K562 (cell line): ENCODE measurements at regions not wholly inside any gene's neighbourhood (a gene's known extent, or its start where the extent isn't known, plus 50 kb on each side); places are given as distances from the start of the nearest gene placed in this dataset.

ENCODE experiments used
- ATAC-seq: fragments of 200-7000 bp; cut with Tn5 transposase; 3 replicates; pipeline ENCODE4 v1.9.1; 2020; ENCODE audit warnings: moderate library complexity
- BruUV-seq: library from RNA; stranded (reverse); fragments of 400-500 nt; replicated peaks from 2 replicates; lab custom pipeline; 2021; lab: Mats Ljungman, UMichigan
- CTCF ChIA-PET: fragments of 300-600 bp; formaldehyde crosslinking; extraction: SDS; loops from one replicate; lab custom pipeline; 2021; ENCODE audit warnings: low intra/inter-chr PET ratio; lab: Yijun Ruan, JAX
- POLR2A ChIA-PET: fragments of 300-600, 350-650 bp; sonication (Branson Sonifier 250); formaldehyde crosslinking; extraction: SDS; loops from one replicate; lab custom pipeline; 2021; ENCODE audit warnings: antibody characterized with exemption, inconsistent platforms; lab: Yijun Ruan, JAX
- DNase-seq, 4 experiments: peaks; one replicate each; pipeline versions ENCODE4 v3.0.0 to v3.0.0-alpha.2; 2011 to 2018; ENCODE audit warnings: low spot score in 3 of 4, mixed read lengths in 3 of 4; ENCODE audit errors: extremely low read depth in 1 of 4
- FAIRE-seq: peaks from 2 replicates; lab custom pipeline; 2011; peaks lifted over from hg19 to GRCh38; lab: Jason Lieb, UNC
- H2AFZ ChIP-seq: 2 replicates; pipeline ENCODE4 v1.6.0; 2011; ENCODE audit warnings: low read depth, low read length, control low read depth, inconsistent platforms
- H3K27ac ChIP-seq: fragments of 200-600 bp; 3 replicates; pipeline ENCODE4 v1.8.0; 2011; ENCODE audit warnings: low read depth, mild to moderate bottlenecking, control low read depth, inconsistent platforms, low read length, moderate library complexity, mixed read lengths; ENCODE audit errors: extremely low read depth
- H3K27me3 ChIP-seq, 2 experiments: fragments of 300-600 bp in 1 of 2; 2 replicates in 1 of 2; 3 replicates in 1 of 2; pipeline versions ENCODE4 v1.6.0 to v1.8.0; 2011; ENCODE audit warnings: inconsistent platforms in 2 of 2, low read length in 2 of 2, mild to moderate bottlenecking in 1 of 2, mixed read lengths in 1 of 2, moderate library complexity in 1 of 2; ENCODE audit not compliant: control insufficient read depth in 2 of 2, insufficient read depth in 2 of 2
- H3K36me3 ChIP-seq: fragments of 300-600 bp; 3 replicates; pipeline ENCODE4 v1.8.0; 2011; ENCODE audit warnings: mild to moderate bottlenecking, low read length, inconsistent platforms; ENCODE audit not compliant: control insufficient read depth, insufficient read depth
- H3K4me1 ChIP-seq, 2 experiments: fragments of 200-600 bp in 1 of 2; replicated peaks in 1 of 2; 2 replicates in 1 of 2; 3 replicates in 1 of 2; pipeline versions ENCODE4 v1.5.1 to v1.8.0; 2011; ENCODE audit warnings: inconsistent platforms in 2 of 2, low read length in 2 of 2, mild to moderate bottlenecking in 1 of 2, mixed read lengths in 1 of 2, moderate library complexity in 1 of 2; ENCODE audit not compliant: control insufficient read depth in 2 of 2, insufficient read depth in 2 of 2
- H3K4me2 ChIP-seq: 2 replicates; pipeline ENCODE4 v1.6.1; 2011; ENCODE audit warnings: low read length, control low read depth, inconsistent platforms, mixed read lengths; ENCODE audit not compliant: insufficient read depth
- H3K4me3 ChIP-seq: fragments of 200-600 bp; sonication (generic), shearing (Covaris generic); 2 replicates; pipeline ENCODE4 v1.5.1; 2016; ENCODE audit warnings: control low read depth, inconsistent platforms
- H3K79me2 ChIP-seq: fragments of 200-600 bp; 3 replicates; pipeline ENCODE4 v1.8.0; 2011; ENCODE audit warnings: low read length, inconsistent platforms; ENCODE audit not compliant: control insufficient read depth, insufficient read depth
- H3K9ac ChIP-seq, 2 experiments: 2 replicates each; pipeline versions ENCODE4 v1.6.0 to v1.6.1; 2011; ENCODE audit warnings: low read depth in 2 of 2, low read length in 2 of 2, control low read depth in 1 of 2, inconsistent platforms in 1 of 2, mild to moderate bottlenecking in 1 of 2, mixed read lengths in 1 of 2; ENCODE audit not compliant: insufficient read depth in 1 of 2
- H3K9me1 ChIP-seq: one replicate; pipeline ENCODE4 v1.6.0; 2011; ENCODE audit warnings: inconsistent platforms, mild to moderate bottlenecking, low read length, moderate library complexity; ENCODE audit not compliant: control insufficient read depth, insufficient read depth
- H3K9me3 ChIP-seq: replicated peaks from 2 replicates; pipeline ENCODE4 v1.5.1; 2011; ENCODE audit warnings: low read depth, low read length, inconsistent platforms; ENCODE audit not compliant: control insufficient read depth, insufficient read depth
- H4K20me1 ChIP-seq: replicated peaks from 2 replicates; pipeline ENCODE4 v1.6.1; 2011; ENCODE audit warnings: low read length, inconsistent platforms, mixed read lengths; ENCODE audit not compliant: control insufficient read depth, insufficient read depth
- COPS2 ChIP-seq: fragments of 450-650 bp; conservative IDR thresholded peaks from 2 replicates; pipeline ENCODE4 v1.6.1; 2016; ENCODE audit warnings: mild to moderate bottlenecking, moderate library complexity
- FOXO4 ChIP-seq: fragments of 450-650 bp; formaldehyde crosslinking; IDR thresholded peaks from 2 replicates; pipeline ENCODE4 v1.4.0; 2020; ENCODE audit warnings: mild to moderate bottlenecking, moderate library complexity
- HCFC1 ChIP-seq: IDR thresholded peaks from 2 replicates; pipeline ENCODE4 v1.6.1; 2012; ENCODE audit warnings: low read depth, low read length, improper control_type of control experiment
- HNRNPH1 ChIP-seq: fragments of 200-400 bp; formaldehyde crosslinking; optimal IDR thresholded peaks from 2 replicates; pipeline ENCODE3; 2017; ENCODE audit warnings: low read depth, mild to moderate bottlenecking, low read length, moderate library complexity
- KLF6 ChIP-seq: fragments of 250-450 bp; sonication (Bioruptor Pico); IDR thresholded peaks from 2 replicates; pipeline ENCODE4 v1.4.0; 2020; ENCODE audit warnings: mild to moderate bottlenecking, moderate library complexity, borderline replicate concordance
- MAFF ChIP-seq: IDR thresholded peaks from 2 replicates; pipeline ENCODE4 v1.6.1; 2012; ENCODE audit warnings: low read length, improper control_type of control experiment
- POLR2H ChIP-seq: IDR thresholded peaks from 2 replicates; pipeline ENCODE4 v1.6.1; 2016; ENCODE audit warnings: missing genetic modification characterization, low read depth, mild to moderate bottlenecking, control low read depth, missing compliant biosample characterization, moderate library complexity
- RHOXF2B ChIP-seq: fragments of 250-450 bp; sonication (Bioruptor Pico); conservative IDR thresholded peaks from 2 replicates; pipeline ENCODE4 v1.5.1; 2021
- SAFB2 ChIP-seq: fragments of 200-400 bp; formaldehyde crosslinking; IDR thresholded peaks from 2 replicates; pipeline ENCODE4 v1.6.1; 2018; ENCODE audit warnings: borderline replicate concordance, low read length, low read depth, moderate library complexity; ENCODE audit not compliant: severe bottlenecking
- TGIF2 ChIP-seq: sonication (generic); formaldehyde crosslinking; IDR thresholded peaks from 2 replicates; pipeline ENCODE4 v1.8.1; 2022; ENCODE audit warnings: mild to moderate bottlenecking, missing genetic modification reagents, moderate library complexity
- ZEB2 ChIP-seq: fragments of 450-650 bp; IDR thresholded peaks from 2 replicates; pipeline ENCODE4 v1.6.1; 2016
- ZNF592 ChIP-seq: fragments of 450-650 bp; IDR thresholded peaks from 2 replicates; pipeline ENCODE4 v1.6.1; 2017; ENCODE audit warnings: antibody characterized with exemption, mild to moderate bottlenecking
- ZNF707 ChIP-seq: fragments of 250-450 bp; sonication (Bioruptor Pico); conservative IDR thresholded peaks from 2 replicates; pipeline ENCODE4 v1.8.0; 2022; ENCODE audit warnings: inconsistent platforms, mild to moderate bottlenecking, moderate library complexity
- WGBS: fragments of 100-300 bp; shearing (Covaris generic); methylation state at CpG from one replicate; pipeline ENCODE4 v1.1.6; 2016; ENCODE audit warnings: low coverage, mixed read lengths; ENCODE audit not compliant: insufficient coverage; ENCODE audit errors: missing lambda C conversion rate; 5-methylcytosine and 5-hydroxymethylcytosine counted together
- in situ Hi-C: fragments of 300-500 bp; cut with MboI; formaldehyde crosslinking; loops from 4 replicates; pipeline ENCODE4 v1.15.0; 2018; ENCODE audit warnings: inconsistent platforms, mixed read lengths
- intact Hi-C: fragments of 100-400 bp; cut with micrococcal nuclease; formaldehyde crosslinking; loops from 2 replicates; pipeline ENCODE4 v1.14.2; 2022
- TF ChIP-seq, protein P1 (sequence below): fragments of 250-450 bp; sonication (Bioruptor Pico); IDR thresholded peaks from 2 replicates; pipeline ENCODE4 v1.8.0; 2022; ENCODE audit warnings: moderate library complexity, mild to moderate bottlenecking, inconsistent platforms
- TF ChIP-seq, protein P2 (sequence below): fragments of 250-450 bp; sonication (Bioruptor Pico); IDR thresholded peaks from 2 replicates; pipeline ENCODE4 v1.5.0; 2020; ENCODE audit warnings: mild to moderate bottlenecking

- TF ChIP-seq POLR2H: no peak
- no peak for TF ChIP-seq SAFB2
- TF ChIP-seq HNRNPH1: no peak
- TF ChIP-seq ZNF707: no peak
- TF ChIP-seq FOXO4 (CRISPR knock-in tag): no peak
- TF ChIP-seq ZEB2: no peak
- no peak for TF ChIP-seq KLF6
Measured at GRCh38 chr2:241937297-241937696, 67.8 kb downstream of the RTP5 start (continued).

DNA sequence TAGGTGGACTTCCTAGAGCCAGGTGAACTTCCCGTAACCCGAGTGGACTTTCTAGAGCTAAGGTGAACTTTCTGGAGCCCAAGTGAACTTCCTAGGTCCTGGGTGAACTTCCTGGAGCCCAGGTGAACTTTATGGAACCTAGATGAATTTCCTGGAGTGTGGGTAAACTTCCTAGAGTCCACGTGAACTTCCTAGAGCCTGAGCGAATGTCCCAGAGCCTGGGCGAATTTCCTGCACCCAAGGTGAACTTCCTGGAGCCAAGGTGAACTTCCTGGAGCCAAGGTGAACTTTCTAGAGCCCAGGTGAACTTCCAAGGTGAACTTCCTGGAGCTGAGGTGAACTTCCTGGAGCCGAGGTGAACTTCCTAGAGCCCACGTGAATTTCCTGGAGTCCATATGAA lies 70.0 kb downstream of the RTP5 start:
- no peak overlapping the region for H3K9ac ChIP-seq
- ATAC-seq (no peak), FAIRE-seq (no peak), DNase-seq (no peak)
- ChIA-PET POLR2A (no interaction called here), CTCF (no interaction called here)
- H3K4me2 ChIP-seq: no peak overlapping the region
- H3K4me1 ChIP-seq: peaks cover 0 to 6% of the 10 kb centered on the region in 2 experiments; a peak in 2 of 5 replicates
- no peak overlapping the region for H2AFZ ChIP-seq
- no peaks in the 10 kb centered on the region for H3K9me1 ChIP-seq
- intact Hi-C loops (no loop called here), in situ Hi-C loops (no loop called here)
- no peak overlapping the region for H3K4me3 ChIP-seq
- peaks cover 4% of the 10 kb centered on the region; the same call in 1 of the 2 replicates for H3K9me3 ChIP-seq
- no TSS peak for BruUV-seq
- H3K79me2 ChIP-seq: no peaks in the 10 kb centered on the region
- peaks cover 0 to 8% of the 10 kb centered on the region in 2 experiments; a peak in 2 of 5 replicates for H3K27me3 ChIP-seq
- 0% methylated on average over 7 of the region's 7 CpGs for WGBS
- no peaks in the 10 kb centered on the region for H4K20me1 ChIP-seq
- no peak overlapping the region for H3K27ac ChIP-seq
- no peaks in the 10 kb centered on the region for H3K36me3 ChIP-seq
- TF ChIP-seq, protein P1, sequence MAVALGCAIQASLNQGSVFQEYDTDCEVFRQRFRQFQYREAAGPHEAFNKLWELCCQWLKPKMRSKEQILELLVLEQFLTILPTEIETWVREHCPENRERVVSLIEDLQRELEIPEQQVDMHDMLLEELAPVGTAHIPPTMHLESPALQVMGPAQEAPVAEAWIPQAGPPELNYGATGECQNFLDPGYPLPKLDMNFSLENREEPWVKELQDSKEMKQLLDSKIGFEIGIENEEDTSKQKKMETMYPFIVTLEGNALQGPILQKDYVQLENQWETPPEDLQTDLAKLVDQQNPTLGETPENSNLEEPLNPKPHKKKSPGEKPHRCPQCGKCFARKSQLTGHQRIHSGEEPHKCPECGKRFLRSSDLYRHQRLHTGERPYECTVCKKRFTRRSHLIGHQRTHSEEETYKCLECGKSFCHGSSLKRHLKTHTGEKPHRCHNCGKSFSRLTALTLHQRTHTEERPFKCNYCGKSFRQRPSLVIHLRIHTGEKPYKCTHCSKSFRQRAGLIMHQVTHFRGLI: no peak
- no peak for TF ChIP-seq COPS2
- TF ChIP-seq, protein P2, sequence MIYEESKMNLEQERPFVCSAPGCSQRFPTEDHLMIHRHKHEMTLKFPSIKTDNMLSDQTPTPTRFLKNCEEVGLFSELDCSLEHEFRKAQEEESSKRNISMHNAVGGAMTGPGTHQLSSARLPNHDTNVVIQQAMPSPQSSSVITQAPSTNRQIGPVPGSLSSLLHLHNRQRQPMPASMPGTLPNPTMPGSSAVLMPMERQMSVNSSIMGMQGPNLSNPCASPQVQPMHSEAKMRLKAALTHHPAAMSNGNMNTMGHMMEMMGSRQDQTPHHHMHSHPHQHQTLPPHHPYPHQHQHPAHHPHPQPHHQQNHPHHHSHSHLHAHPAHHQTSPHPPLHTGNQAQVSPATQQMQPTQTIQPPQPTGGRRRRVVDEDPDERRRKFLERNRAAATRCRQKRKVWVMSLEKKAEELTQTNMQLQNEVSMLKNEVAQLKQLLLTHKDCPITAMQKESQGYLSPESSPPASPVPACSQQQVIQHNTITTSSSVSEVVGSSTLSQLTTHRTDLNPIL (CRISPR knock-in tag): no peak
- TF ChIP-seq HCFC1: no peak
- no peak for TF ChIP-seq RHOXF2B (CRISPR knock-in tag)
- no peak for TF ChIP-seq ZNF592
- no peak for TF ChIP-seq TGIF2 (CRISPR knock-in tag)
- no peak for TF ChIP-seq MAFF
